G401 (cell line): ENCODE measurements at regions not wholly inside any gene's neighbourhood (a gene's known extent, or its start where the extent isn't known, plus 50 kb on each side); places are given as distances from the start of the nearest gene placed in this dataset.
"Not testable (repeated sequence)": the region's sequence is repeated elsewhere in the genome, so short reads cannot be mapped to it uniquely, and the experiment has no call there.

Experiments used
- DNase-seq: peaks from one replicate; pipeline ENCODE4 v3.0.0-alpha.2; 2015; ENCODE audit warnings: low spot score
- in situ Hi-C: cut with HindIII; loops from 2 replicates; pipeline ENCODE4 v1.10.0; 2016; ENCODE audit warnings: low sequenced_read_pairs, mixed read lengths

DNA sequence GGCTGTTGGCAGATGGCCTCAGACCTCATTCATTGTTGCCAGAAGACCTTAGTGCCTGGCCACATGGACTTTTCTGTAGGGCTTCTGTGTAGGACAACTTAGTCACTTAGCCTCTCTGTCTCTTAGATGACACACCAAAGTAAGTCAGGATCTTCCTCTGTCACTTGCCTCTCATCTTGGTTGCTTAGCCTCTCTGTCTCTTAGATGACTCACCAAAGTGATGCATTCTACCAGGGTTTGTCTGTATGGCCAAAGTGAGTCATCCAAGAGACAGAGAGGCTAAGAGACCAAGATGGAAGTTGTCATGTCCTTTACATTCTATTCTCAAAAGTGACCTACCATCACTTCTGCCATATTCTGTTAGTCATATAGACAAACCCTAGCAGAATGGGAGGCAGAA, 255.9 kb upstream of the DEFB112 start:
- DNase-seq, result no peak
- in situ Hi-C loops, result no loop called here

DNA sequence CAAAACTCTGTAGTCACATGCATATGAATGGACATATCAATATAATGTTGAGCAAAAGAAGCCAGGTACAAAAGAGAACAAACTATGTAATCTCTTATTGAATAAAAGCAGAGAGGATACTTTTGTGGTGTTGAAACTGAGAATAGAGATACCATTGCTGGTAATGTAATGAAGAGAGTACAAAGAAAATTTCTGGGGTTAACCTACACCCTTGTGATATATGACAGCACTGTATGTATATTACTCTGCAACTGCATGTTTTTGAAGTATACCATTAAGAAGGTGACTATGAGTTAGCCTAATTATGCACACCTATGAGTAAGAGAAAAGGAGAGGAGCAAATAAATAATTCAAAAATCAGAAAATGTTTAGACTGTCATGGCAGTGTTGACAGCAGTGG, 268.8 kb upstream of the DEFB112 start:
- no peak for DNase-seq
- in situ Hi-C loops, result no loop called here

DNA sequence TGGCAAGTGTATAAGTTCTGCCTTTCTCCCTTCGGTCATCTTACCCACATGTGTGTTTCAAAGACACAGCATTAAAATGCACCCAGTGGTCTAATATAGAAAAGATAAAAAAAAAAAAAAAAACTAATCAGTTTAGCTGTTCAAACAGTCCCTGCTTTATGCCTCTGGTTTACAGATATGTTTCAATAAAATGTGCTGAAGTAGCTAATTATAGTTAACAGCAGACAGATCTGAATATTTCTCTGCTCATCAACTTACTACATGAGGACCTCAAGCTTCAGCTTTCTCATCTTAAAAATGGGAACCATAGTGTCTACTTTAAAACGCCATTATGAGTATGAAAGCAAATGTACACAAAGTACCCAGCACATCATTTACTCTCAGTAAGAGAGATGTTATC, 280.6 kb upstream of the DEFB112 start:
- in situ Hi-C loops, result no loop called here
- DNase-seq, result no peak

DNA sequence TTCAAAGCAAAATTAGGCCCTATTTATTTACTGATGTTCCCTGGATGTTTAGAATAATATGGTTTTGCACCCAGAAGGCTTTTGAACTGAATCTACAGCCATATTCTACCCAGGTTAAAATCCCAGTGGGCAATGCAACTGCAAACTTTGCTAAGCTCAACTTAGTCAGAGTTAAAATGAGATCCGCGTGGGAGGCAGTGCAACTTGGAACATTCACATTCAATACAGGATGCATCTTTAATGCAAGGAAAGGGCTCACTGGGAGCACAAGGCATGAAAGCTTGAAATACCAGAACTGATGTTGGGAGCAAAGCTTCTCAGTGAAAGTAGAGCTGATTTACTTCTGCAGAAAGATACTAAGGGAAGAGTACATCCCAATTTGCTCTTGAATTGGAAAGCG, 281.2 kb upstream of the DEFB112 start:
- in situ Hi-C loops, result no loop called here

GRCh38 chr6:50333696-50334095, 284.0 kb upstream of the DEFB112 start:
- no peak for DNase-seq
- in situ Hi-C loops, result no loop called here

More for the DNA sequence above, 281.2 kb upstream of the DEFB112 start:
- DNase-seq, result no peak

DNA sequence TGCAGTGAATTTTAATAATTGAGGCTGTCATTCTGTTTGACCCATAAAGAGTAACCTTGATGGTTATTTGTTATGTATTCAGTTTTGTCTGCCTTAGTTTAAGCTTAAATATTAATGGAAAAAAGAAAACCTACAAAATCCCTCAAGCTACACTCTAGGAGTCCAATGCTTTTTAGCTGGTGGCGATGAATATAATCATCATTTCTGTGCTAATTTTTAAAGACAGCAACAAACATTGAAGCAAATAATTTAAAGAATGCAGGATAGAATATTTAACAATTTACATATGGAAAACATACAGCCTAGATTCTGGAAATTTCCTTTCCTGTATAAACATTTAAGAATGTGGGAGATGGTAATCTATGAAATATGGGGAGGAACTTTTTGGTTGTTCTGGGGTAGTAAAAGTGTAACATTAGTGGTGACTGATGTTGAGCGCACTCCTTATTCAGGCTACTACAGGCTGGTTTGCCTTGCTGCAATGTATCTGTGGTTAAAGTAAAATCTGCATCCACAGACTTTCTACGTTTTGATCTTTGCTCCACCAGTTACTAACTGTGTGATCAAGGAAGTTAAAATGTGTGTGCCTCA, 287.9 kb upstream of the DEFB112 start:
- no peak for DNase-seq
- in situ Hi-C loops, result no loop called here

- DNase-seq, result no peak
- in situ Hi-C loops, result no loop called here
These were observed 303.9 kb upstream of the DEFB112 start for GRCh38 chr6:50353603-50354002.

DNA sequence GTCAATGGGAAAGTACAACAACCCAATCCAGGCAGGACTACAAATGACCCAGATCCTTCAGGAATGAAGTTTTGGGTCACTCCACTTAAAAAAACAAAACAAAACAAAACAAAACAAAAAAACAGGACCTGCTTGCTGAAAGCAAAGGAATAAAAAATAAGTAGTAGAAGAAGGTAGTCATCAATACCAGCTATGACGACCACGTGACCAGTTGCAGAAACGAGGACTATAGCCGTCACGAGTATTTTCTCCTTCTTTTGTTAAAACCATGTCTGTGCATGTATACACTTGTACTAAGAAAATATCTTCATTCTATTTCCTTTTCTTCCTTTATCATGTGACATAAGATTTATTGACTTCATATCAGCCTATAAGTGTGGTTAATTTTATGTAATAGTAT, 308.4 kb upstream of the DEFB112 start:
- in situ Hi-C loops, result no loop called here
- no peak for DNase-seq

DNA sequence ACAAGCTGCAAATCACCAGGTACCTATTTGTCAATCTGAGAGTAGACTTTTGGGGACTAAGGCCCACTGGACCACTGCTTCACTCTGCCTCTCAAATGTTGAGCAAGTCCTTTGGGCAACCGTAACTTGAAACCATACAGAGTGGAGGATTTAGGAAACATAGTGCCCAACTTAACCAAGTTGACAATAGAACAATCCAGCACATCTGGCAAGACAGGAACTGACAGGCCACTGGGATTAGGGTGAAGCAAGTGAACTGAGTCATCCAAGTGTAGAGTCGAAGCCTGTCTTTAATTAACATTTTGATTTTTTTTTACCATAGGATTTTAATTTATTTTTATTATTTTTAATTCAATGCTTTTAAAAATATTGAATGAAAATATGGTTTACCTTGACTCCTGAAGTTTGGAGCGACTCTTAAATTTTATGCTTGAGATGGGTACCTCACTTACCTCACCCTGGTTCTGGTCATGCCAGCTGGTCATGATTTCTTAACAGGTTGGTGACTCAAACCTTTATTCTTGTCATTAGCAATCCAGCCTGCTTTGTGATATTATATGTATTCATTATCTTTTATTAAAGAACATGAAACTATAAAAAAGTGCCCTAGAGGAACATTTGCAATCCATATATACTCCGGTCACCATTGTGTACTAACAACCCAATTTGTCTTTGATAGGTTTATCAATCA, 312.1 kb upstream of the DEFB112 start:
- no peak for DNase-seq

DNA sequence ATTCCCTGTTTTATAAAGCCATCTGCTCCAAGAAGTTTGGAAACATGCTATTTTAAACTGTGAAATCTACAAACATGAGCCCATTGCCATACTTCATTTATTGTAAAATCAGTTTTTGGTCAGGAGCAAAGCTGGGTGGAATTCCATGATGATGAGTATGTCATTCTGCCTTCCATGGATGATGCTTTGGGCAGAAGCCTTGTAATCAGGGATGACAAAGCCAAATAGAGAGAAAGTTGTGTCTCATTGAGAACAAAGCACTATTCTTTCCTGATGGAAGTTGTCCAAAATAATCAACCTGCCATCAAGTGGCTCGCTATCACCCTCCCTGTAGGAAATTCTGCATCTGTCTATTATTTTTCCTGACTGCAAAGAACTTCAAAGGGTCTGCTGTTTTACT, 313.0 kb upstream of the DEFB112 start:
- in situ Hi-C loops, result no loop called here
- no peak for DNase-seq

More for the DNA sequence above, 312.1 kb upstream of the DEFB112 start:
- in situ Hi-C loops, result no loop called here

DNA sequence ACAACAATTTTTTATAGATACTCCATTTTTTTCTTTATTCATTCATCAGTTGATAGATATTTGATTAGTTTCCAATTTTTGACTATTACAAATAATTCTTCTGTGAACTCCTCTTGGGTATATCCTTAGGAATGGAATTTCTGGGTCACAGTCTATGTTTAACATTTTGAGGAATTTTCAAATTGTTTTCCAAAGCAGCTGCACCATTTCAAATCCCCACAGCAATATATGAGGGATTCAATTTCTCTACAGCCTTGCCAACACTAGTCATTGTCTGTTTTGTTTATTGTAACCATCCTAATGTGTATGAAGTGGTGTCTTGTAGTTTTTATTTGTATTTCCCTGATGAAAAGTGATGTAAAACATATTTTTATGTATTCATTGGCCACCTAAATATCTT, 320.3 kb upstream of the DEFB112 start:
- in situ Hi-C loops, result no loop called here
- no peak for DNase-seq

DNA sequence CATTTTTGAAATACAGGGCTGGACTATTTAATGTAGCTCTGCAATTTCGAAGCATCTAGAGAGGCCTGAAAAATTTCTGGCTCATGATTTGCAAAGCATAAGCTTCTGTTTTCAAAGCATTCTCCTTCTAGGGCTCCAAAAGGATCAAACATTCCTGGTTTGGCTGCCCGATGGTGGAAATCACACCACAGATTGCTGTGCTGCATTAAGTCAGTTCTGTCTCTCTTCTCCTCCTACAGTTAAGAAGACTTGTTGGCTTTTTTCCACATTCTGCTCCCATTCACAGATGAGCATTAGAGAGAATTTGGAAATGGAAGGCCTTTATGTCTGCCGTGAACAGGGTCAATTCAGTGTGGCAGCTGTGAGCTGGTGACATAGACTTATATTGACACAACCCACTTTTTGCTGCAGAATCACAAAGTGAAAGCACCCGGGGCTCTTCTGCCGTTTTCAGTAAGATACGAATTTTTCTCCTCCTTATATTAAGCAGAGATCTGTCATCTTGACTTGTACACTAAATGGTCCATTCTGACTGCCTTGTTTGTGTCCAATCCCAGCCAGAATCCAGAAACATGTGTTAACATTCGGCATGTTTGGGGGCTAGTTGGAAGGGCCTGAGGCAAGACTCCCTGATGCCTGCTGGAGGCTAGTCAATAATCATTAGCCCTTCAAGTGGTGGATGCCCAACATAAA, 330.8 kb upstream of the DEFB112 start:
- in situ Hi-C loops, result no loop called here
- DNase-seq, result peak; percentile 3

- in situ Hi-C loops, result no loop called here
- DNase-seq, result no peak
These were observed 331.3 kb upstream of the DEFB112 start for GRCh38 chr6:50381099-50381415.

GRCh38 chr6:50390416-50390815, 322.9 kb upstream of the TFAP2D start:
- DNase-seq, result no peak
- in situ Hi-C loops, result no loop called here

DNA sequence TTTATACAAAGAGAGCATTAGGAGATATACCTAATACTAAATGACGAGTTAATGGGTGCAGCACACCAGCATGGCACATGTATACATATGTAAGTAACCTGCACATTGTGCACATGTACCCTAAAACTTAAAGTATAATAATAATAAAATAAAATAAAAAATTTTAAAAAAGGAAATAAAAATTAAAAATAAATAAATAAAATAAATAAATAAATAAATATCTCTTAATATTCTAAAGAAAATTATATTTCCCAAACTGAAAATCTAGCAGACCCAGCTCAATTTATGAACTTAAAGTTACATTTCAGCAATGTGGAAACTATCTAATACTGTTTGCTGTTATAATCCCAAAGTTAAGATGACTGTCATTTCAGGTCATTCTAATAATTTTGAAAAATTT, 319.2 kb upstream of the TFAP2D start:
- DNase-seq, in situ Hi-C loops: not testable (repeated sequence)

- no peak for DNase-seq
- in situ Hi-C loops, result no loop called here
These were observed 308.7 kb upstream of the TFAP2D start for GRCh38 chr6:50404643-50405042.

DNA sequence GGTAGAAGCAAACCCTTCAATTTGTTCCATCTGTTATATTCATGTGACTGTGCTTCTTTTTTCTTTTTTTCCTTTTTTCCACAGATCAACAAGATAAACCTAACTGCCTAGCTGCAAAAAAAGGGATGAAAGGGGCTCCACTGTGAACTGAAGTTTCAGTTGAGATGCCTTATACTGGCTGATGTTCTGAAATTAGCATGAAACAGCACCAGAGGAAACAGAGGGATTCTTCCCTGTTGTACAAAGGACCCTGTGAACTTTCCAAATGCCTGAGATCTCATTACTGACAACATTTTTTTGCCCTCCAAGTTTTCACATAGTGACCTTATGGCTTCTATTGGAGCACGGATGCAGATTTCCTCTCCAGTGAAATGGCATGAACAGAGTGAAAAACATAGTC, 302.7 kb upstream of the TFAP2D start:
- DNase-seq, result no peak
- in situ Hi-C loops, result no loop called here

GRCh38 chr6:50421041-50421440, 292.3 kb upstream of the TFAP2D start:
- DNase-seq, in situ Hi-C loops: not testable (repeated sequence)

DNA sequence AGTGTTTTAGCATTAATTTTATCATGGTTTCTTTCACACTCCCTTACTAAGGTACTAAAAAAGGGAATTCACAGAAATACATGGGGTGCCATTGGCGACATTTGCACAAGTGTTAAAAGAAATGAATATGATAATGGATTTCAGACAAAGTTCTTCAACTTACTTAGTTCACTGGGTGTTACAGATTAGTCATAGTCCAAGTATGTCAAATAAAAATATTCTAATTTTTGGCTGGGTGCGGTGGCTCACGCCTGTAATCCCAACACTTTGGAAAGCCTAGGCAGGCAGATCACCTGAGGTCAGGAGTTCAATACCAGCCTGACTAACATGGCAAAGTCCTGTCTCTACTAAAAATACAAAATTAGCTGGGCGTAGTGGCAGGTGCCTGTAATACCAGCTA, 286.1 kb upstream of the TFAP2D start:
- no peak for DNase-seq
- in situ Hi-C loops, result no loop called here

- DNase-seq, result no peak
- in situ Hi-C loops, result no loop called here
These were observed 275.4 kb upstream of the TFAP2D start for GRCh38 chr6:50437901-50438300.

DNA sequence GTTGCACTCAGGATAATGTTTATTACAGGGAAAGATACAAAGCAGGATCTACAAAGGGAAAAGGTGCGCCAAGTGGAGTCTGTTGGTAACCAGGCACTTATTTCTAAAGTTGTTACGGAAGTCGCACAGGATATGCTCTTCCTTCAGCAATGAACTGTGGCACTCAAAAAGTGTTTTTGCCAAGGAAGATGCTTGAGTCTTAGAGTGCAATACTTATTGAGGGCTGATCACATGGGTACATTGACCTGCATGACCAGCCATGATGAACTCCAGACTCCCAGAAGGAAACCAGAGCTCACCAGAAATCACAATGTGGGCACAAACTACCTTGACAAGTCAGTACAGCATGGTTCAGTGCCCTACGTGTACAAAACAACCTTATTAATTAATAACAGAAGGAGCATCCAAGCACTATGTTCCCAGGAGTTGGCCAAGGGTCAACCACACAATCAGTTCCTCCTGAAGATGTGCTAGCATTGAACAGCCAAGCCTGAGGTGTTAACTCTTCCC, 270.7 kb upstream of the TFAP2D start:
- in situ Hi-C loops, result no loop called here
- DNase-seq, result no peak
